Endothelial cell (in vitro differentiated cells): ENCODE measurements at regions not wholly inside any gene's neighbourhood (a gene's known extent, or its start where the extent isn't known, plus 50 kb on each side); places are given as distances from the start of the nearest gene placed in this dataset.

Experiments
- DNase-seq: peaks from one replicate; pipeline ENCODE4 v3.0.0; 2021; ENCODE audit warnings: low spot score
- H3K27ac Mint-ChIP-seq: one replicate; pipeline ENCODE4 v1.8.0; 2021; ENCODE audit warnings: mixed read lengths, inconsistent platforms; ENCODE audit not compliant: unreplicated experiment
- H3K27me3 Mint-ChIP-seq: one replicate; pipeline ENCODE4 v1.8.0; 2021; ENCODE audit warnings: mild to moderate bottlenecking, moderate library complexity, mixed read lengths, inconsistent platforms; ENCODE audit not compliant: unreplicated experiment
- H3K36me3 Mint-ChIP-seq: one replicate; pipeline ENCODE4 v1.8.0; 2021; ENCODE audit warnings: mild to moderate bottlenecking, low read depth, mixed read lengths, inconsistent platforms; ENCODE audit not compliant: unreplicated experiment
- H3K4me1 Mint-ChIP-seq: one replicate; pipeline ENCODE4 v1.8.0; 2021; ENCODE audit warnings: mild to moderate bottlenecking, mixed read lengths, inconsistent platforms; ENCODE audit not compliant: unreplicated experiment
- H3K4me3 Mint-ChIP-seq: one replicate; pipeline ENCODE4 v1.8.0; 2021; ENCODE audit warnings: mild to moderate bottlenecking, mixed read lengths, inconsistent platforms; ENCODE audit not compliant: unreplicated experiment
- H3K9me3 Mint-ChIP-seq: one replicate; pipeline ENCODE4 v1.8.0; 2021; ENCODE audit warnings: mixed read lengths, inconsistent platforms; ENCODE audit not compliant: unreplicated experiment
- TF ChIP-seq, protein P1 (sequence below): fragments of 200-600 bp; sonication (generic); IDR thresholded peaks from one replicate; pipeline ENCODE4 v1.5.0; 2021; ENCODE audit warnings: antibody characterized with exemption; ENCODE audit not compliant: unreplicated experiment

DNA sequence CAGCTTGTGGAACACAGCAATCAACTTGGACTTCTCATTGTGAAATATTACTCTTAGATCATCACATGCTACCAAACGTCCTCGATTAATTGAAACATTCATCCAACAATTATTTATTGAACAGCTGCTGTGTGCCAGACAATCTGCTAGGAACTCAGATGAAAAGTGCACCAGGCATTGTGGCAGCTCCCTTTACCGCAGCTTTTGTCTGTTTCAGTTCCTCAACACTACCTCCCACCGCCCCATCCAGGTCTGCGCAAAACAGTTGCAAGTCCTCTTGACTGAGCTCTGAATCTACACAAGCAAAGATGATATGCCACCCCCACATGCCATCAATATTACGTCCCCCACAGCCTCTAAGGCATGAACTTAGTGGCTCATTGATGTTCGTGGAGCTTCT lies 1094.4 kb upstream of the MAP3K7 start:
- Mint-ChIP-seq H3K4me3 (no peak overlapping the region), H3K27me3 (no peaks in the 10 kb centered on the region), H3K36me3 (no peaks in the 10 kb centered on the region), H3K27ac (no peak overlapping the region), H3K9me3 (no peaks in the 10 kb centered on the region), H3K4me1 (peaks cover 6% of the 10 kb centered on the region)
- no peak for DNase-seq
- TF ChIP-seq, protein P1, sequence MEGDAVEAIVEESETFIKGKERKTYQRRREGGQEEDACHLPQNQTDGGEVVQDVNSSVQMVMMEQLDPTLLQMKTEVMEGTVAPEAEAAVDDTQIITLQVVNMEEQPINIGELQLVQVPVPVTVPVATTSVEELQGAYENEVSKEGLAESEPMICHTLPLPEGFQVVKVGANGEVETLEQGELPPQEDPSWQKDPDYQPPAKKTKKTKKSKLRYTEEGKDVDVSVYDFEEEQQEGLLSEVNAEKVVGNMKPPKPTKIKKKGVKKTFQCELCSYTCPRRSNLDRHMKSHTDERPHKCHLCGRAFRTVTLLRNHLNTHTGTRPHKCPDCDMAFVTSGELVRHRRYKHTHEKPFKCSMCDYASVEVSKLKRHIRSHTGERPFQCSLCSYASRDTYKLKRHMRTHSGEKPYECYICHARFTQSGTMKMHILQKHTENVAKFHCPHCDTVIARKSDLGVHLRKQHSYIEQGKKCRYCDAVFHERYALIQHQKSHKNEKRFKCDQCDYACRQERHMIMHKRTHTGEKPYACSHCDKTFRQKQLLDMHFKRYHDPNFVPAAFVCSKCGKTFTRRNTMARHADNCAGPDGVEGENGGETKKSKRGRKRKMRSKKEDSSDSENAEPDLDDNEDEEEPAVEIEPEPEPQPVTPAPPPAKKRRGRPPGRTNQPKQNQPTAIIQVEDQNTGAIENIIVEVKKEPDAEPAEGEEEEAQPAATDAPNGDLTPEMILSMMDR: no peak

- Mint-ChIP-seq H3K27ac (no peak overlapping the region), H3K27me3 (no peaks in the 10 kb centered on the region), H3K9me3 (no peaks in the 10 kb centered on the region), H3K36me3 (no peaks in the 10 kb centered on the region), H3K4me1 (peaks cover 6% of the 10 kb centered on the region), H3K4me3 (no peak overlapping the region)
- no peak for DNase-seq
- TF ChIP-seq, protein P1: no peak
Measured at GRCh38 chr6:91678679-91679446, 1092.0 kb upstream of the MAP3K7 start.

DNA sequence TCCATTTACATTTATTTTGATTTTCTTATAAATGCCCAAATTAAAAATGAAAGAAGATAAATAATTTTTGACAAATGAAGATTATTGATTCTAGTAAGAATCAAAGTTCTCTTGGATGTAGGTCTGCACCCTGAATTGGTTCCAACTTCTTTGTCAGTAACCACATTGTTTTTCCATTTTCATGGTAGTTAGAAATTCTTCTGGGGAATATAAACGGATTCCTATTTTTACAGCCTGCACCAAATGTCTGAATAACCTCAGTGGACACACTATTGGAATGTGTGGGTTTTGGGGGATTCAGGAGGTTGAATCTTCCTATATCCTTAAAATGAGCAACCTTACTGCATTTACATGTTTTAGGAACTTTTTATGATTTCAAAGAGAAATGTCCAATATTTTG lies 1085.3 kb upstream of the MAP3K7 start:
- Mint-ChIP-seq H3K9me3 (no peaks in the 10 kb centered on the region), H3K27me3 (no peaks in the 10 kb centered on the region), H3K4me3 (no peak overlapping the region), H3K27ac (no peak overlapping the region), H3K36me3 (no peaks in the 10 kb centered on the region), H3K4me1 (no peaks in the 10 kb centered on the region)
- TF ChIP-seq, protein P1: no peak
- no peak for DNase-seq

- no peak overlapping the region for H3K27ac Mint-ChIP-seq
- TF ChIP-seq, protein P1: no peak
- no peaks in the 10 kb centered on the region for H3K36me3 Mint-ChIP-seq
- no peaks in the 10 kb centered on the region for H3K27me3 Mint-ChIP-seq
- H3K4me3 Mint-ChIP-seq: no peak overlapping the region
- no peak for DNase-seq
- H3K4me1 Mint-ChIP-seq: no peaks in the 10 kb centered on the region
- H3K9me3 Mint-ChIP-seq: no peaks in the 10 kb centered on the region
Measured at GRCh38 chr6:91669871-91670268, 1083.0 kb upstream of the MAP3K7 start.

GRCh38 chr6:91669154-91669870 lies 1082.4 kb upstream of the MAP3K7 start:
- TF ChIP-seq, protein P1: no peak
- no peak for DNase-seq
- H3K27me3 Mint-ChIP-seq: no peaks in the 10 kb centered on the region
- no peaks in the 10 kb centered on the region for H3K4me1 Mint-ChIP-seq
- no peaks in the 10 kb centered on the region for H3K36me3 Mint-ChIP-seq
- H3K4me3 Mint-ChIP-seq: no peak overlapping the region
- H3K27ac Mint-ChIP-seq: no peak overlapping the region
- H3K9me3 Mint-ChIP-seq: no peaks in the 10 kb centered on the region
